OCI-LY3 (cell line): ENCODE measurements at regions not wholly inside any gene's neighbourhood (a gene's known extent, or its start where the extent isn't known, plus 50 kb on each side); places are given as distances from the start of the nearest gene placed in this dataset.

Experiments
- EZH2phosphoT487 ChIP-seq: fragments of 200-600 bp; shearing (Covaris generic); IDR thresholded peaks from 2 replicates; pipeline ENCODE4 v1.6.1; 2018; ENCODE audit warnings: antibody characterized with exemption, mixed run types, low read depth
- TF ChIP-seq, protein P1 (sequence below): fragments of 200-600, 300-600 bp; sonication (generic); IDR thresholded peaks from 2 replicates; pipeline ENCODE4 v1.5.1; 2014; ENCODE audit warnings: antibody characterized with exemption, low read length, low read depth

DNA sequence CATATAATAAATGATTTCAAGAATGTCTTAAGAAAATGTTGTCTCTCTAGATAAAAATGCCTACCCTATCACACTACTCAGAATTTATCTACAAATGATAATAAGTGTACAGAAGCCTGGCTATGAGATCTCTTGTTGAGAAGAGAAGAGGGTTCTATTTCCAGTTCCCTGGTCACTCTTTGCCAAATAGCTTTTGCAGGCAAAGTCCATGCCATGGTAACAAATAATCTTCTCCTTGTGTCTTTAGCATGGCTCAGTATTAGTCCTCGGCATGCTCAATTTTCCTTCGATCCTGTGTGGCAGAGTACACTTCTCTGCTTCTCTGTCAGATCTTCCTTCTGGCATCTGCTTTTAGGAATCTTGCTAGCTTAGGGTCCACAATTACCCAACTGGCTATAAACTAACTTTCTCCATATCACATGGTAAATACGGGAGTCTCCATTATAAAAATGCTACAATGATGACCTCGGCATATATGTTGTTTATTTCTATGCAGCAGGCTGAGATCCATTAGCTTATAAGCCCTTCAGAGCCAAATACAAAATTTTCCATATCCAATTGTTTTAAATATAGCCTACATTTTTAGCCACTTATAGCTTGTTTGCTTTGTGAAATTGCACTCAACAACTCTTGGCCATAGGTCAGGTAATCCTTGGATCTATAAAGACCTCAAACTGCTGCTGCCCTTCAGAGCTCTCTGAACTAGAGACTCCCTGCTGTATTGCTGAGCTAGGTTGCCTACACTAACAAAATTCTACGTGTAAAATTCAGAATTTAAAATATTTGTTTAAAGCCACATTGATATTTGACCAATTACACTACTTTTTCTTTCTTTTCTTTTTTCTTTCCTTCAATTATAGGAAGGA lies 157.5 kb downstream of the FSIP2 start:
- TF ChIP-seq, protein P1, sequence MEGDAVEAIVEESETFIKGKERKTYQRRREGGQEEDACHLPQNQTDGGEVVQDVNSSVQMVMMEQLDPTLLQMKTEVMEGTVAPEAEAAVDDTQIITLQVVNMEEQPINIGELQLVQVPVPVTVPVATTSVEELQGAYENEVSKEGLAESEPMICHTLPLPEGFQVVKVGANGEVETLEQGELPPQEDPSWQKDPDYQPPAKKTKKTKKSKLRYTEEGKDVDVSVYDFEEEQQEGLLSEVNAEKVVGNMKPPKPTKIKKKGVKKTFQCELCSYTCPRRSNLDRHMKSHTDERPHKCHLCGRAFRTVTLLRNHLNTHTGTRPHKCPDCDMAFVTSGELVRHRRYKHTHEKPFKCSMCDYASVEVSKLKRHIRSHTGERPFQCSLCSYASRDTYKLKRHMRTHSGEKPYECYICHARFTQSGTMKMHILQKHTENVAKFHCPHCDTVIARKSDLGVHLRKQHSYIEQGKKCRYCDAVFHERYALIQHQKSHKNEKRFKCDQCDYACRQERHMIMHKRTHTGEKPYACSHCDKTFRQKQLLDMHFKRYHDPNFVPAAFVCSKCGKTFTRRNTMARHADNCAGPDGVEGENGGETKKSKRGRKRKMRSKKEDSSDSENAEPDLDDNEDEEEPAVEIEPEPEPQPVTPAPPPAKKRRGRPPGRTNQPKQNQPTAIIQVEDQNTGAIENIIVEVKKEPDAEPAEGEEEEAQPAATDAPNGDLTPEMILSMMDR: no peak
- no peak for TF ChIP-seq EZH2phosphoT487
